HUES48 (cell line): ENCODE measurements at regions not wholly inside any gene's neighbourhood (a gene's known extent, or its start where the extent isn't known, plus 50 kb on each side); places are given as distances from the start of the nearest gene placed in this dataset.
"Not testable (repeated sequence)": the region's sequence is repeated elsewhere in the genome, so short reads cannot be mapped to it uniquely, and the experiment has no call there.

Experiments
- H3K27ac ChIP-seq: one replicate; pipeline ENCODE4 v1.7.0; 2013; ENCODE audit warnings: low read depth, low read length, inconsistent platforms
- H3K27me3 ChIP-seq: 2 replicates; pipeline ENCODE4 v1.6.1; 2013; ENCODE audit warnings: mild to moderate bottlenecking, low read length; ENCODE audit not compliant: control insufficient read depth, insufficient read depth
- H3K36me3 ChIP-seq: 2 replicates; pipeline ENCODE4 v1.6.1; 2013; ENCODE audit warnings: low read length; ENCODE audit not compliant: control insufficient read depth, insufficient read depth
- H3K4me1 ChIP-seq: 2 replicates; pipeline ENCODE4 v1.6.1; 2013; ENCODE audit warnings: mild to moderate bottlenecking, low read length; ENCODE audit not compliant: control insufficient read depth, insufficient read depth
- H3K4me3 ChIP-seq: 2 replicates; pipeline ENCODE4 v1.5.1; 2013; ENCODE audit warnings: mild to moderate bottlenecking, low read depth, low read length
- H3K9ac ChIP-seq: 2 replicates; pipeline ENCODE4 v1.6.1; 2013; ENCODE audit warnings: mild to moderate bottlenecking, low read depth, low read length, moderate library complexity
- H3K9me3 ChIP-seq: 2 replicates; pipeline ENCODE4 v1.6.1; 2013; ENCODE audit warnings: low read length; ENCODE audit not compliant: control insufficient read depth, insufficient read depth

DNA sequence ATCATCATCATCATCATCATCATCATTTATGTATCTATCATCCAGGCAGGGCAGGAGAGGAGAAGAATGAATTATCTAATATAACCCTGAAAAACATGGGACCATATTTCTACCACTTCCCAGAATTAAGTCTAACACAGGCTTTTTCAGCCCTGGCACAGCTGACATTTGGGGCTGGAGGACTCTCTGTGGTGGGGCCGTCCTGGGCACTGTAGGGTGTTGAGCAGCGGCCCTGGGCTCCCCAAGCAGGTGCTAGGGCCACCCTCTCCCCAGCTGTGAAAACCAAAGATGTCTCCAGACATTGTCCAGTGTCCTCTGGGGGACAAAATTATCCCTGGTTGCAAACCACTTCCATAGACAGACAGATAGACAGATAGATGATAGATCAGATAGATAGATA is 288.4 kb downstream of the CRLF2 start:
- no peak overlapping the region for H3K27ac ChIP-seq
- H3K4me1 ChIP-seq: no peaks in the 10 kb centered on the region
- H3K9ac ChIP-seq: no peak overlapping the region
- no peaks in the 10 kb centered on the region for H3K27me3 ChIP-seq
- H3K4me3 ChIP-seq: no peak overlapping the region
- no peaks in the 10 kb centered on the region for H3K9me3 ChIP-seq
- H3K36me3 ChIP-seq: no peaks in the 10 kb centered on the region

DNA sequence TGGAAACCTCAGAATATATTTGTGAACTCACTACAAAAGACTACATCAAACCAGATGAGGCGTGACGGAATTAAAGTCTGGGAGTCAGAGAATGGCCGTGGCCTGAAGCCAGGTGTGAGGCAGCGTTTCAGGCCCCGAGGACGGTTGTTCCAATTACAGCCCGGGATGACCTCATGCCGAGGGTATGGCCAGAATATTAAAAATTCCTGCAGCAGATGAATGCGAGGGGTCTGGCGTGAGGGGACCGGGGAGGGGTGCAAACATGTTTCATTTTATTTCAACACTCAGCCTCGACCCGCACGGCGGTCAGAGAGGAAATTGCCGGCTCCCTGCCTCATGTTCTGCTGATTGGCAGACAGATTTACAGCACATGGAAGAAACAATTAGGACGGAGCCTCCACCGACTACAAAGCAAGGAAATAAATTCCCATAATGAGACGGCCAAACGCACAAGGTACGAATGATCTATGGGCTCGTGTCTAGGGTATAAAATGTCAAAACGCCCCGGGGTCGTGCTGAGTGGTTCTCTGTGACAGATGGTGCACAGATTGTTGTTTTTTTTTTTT is 289.7 kb downstream of the SHOX start:
- Histone ChIP-seq H3K27ac (no peak overlapping the region), H3K4me1 (no peaks in the 10 kb centered on the region), H3K36me3 (no peaks in the 10 kb centered on the region), H3K9me3 (no peaks in the 10 kb centered on the region), H3K27me3 (no peaks in the 10 kb centered on the region), H3K9ac (no peak overlapping the region), H3K4me3 (no peak overlapping the region)

DNA sequence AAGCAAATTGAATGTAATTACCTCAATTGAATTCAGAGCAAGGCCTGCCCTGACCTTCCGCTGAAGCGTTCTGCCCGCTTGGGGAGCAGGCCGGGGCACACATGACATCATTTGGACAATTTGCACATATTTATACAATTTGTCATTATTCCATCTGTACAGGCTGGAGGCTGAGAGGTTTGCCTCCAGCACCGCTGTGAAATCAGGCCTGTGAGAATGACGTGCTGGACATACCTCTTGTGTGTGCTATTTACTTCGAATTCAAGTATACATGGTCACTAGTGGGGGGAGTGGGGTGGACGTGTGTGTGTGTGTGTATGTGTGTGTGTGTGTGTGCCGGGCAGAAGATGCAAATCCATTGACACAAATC is 285.6 kb downstream of the SHOX start:
- Histone ChIP-seq H3K27ac (no peak overlapping the region), H3K9ac (no peak overlapping the region)

DNA sequence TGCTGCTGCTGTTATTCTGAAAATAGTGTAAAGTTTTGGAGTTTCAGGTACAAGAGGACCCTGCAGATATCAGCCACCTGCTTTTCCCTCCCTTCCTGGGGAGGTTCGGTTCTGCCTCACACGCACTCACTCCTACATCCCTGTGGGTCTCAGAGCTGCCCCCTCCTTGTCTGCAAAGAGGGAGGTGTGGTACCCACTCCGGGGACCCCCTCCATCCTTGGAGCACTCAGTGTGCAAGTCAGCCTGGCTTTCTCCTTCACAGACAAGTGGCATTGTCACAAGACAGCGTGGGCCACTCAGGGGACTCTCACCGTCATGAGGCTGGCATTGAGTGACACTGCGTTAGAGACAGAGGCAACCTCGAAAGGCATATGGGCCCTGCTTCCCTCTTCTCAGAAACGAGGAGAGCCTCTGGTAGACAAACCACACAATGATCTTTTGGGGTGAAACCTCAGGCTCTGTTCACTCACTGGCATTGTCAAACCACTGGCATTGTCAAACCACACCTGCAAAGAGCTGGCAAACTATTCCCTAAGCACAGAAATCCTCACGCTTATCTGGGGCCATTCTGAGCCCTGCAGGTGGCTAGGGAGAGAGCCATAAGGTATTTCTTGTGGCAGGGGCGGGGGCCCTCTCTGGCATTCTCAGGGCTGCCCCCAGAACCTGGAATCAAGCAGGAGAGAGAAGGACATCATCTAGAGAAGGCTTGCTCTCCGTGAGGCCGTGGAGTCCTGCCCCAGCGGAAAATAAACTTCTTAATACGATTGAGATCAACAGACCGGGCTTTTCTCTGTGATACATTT is 285.0 kb downstream of the SHOX start:
- Histone ChIP-seq H3K4me3 (no peak overlapping the region), H3K9me3 (no peaks in the 10 kb centered on the region), H3K27me3 (no peaks in the 10 kb centered on the region), H3K4me1 (no peaks in the 10 kb centered on the region), H3K27ac (no peak overlapping the region), H3K9ac (no peak overlapping the region), H3K36me3 (no peaks in the 10 kb centered on the region)

More for the DNA sequence above, 285.6 kb downstream of the SHOX start:
- Histone ChIP-seq H3K4me3 (no peak overlapping the region), H3K36me3 (no peaks in the 10 kb centered on the region), H3K27me3 (no peaks in the 10 kb centered on the region), H3K4me1 (no peaks in the 10 kb centered on the region), H3K9me3 (no peaks in the 10 kb centered on the region)

DNA sequence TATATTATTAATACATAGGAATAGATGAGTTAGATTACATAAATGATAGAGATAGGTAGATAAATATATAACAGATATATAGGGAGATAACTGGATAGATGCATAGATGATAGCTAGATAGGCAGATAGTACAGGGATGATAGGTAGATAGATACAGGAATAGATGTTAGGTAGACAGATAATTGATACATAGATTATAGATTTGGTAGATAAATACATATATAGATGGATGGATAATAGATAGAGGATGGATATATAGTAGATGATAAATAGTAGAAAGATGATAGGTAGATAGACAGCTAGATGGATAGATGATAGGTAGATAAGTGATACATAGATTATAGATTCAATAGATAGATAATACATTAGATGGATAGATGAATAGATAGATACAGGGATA is 283.6 kb downstream of the SHOX start:
- H3K9me3 ChIP-seq: peaks cover under 1% of the 10 kb centered on the region; the same call in 1 of the 2 replicates
- no peak overlapping the region for H3K4me3 ChIP-seq

DNA sequence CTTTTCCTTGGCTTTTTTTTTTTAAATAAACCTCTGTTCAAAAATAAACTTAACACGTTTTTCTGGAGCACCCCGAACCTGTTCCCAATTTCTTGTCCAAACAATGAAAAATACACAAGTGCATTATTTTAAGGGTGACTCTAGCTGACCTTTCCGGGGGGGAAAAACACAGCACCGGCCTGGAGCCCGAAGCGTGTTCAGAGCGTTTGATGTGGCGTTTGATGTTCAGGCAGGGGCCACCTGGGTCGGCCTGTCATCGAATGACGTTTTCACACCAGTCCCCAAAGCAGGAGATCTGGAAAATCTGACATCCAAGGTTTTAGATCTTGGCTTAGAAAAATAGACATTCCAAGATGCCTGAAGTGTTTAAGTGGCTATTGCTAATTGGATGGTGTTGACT is 282.1 kb downstream of the SHOX start:
- no peaks in the 10 kb centered on the region for H3K36me3 ChIP-seq
- no peak overlapping the region for H3K9ac ChIP-seq
- peaks cover 6% of the 10 kb centered on the region; the same call in 1 of the 2 replicates for H3K9me3 ChIP-seq
- H3K27ac ChIP-seq: no peak overlapping the region
- no peaks in the 10 kb centered on the region for H3K27me3 ChIP-seq
- H3K4me3 ChIP-seq: no peak overlapping the region
- H3K4me1 ChIP-seq: no peaks in the 10 kb centered on the region

More for the DNA sequence above, 283.6 kb downstream of the SHOX start:
- H3K4me1 ChIP-seq: no peaks in the 10 kb centered on the region
- H3K9ac ChIP-seq: no peak overlapping the region
- no peak overlapping the region for H3K27ac ChIP-seq
- no peaks in the 10 kb centered on the region for H3K27me3 ChIP-seq
- no peaks in the 10 kb centered on the region for H3K36me3 ChIP-seq

DNA sequence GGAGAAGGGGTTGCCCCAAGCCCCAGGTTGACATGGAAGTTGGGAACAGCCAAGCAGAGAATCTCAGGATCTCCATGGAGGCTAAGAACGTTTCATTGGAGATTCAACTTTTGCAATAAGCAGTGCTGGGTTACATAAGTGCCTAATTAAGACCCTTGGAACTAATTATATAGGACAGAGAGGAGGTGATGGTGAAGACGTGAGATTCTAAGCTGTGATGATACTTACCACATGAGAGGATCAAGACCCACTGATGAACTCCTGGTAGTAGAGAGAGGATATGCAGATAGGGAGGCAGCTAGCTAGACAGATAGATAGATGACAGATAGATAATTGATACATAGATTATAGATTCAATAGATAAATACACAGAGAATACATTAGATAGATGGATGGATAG is 278.5 kb downstream of the SHOX start:
- not testable (repeated sequence) for H3K9ac ChIP-seq, H3K4me1 ChIP-seq, H3K9me3 ChIP-seq, H3K4me3 ChIP-seq, H3K27ac ChIP-seq, H3K27me3 ChIP-seq, H3K36me3 ChIP-seq

DNA sequence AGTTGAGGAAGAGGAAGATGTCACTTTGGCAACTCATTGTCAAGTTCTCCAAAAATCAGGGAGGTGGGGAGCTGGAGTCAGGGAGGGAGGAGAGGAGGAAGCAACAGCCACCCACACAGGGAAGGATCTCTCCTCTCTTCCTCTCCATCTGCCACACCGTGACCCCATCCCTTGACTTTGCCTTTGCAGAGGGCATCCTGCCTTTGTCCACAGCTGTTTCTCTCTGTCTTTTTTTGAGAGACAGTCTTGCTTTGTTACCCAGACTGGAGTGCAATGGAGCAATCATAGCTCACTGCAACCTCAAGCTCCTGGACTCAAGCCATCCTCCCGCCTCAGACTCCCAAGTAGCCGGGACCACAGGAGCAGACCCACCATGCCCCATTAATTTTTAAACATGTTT is 276.0 kb downstream of the SHOX start:
- Histone ChIP-seq H3K4me1 (no peaks in the 10 kb centered on the region), H3K36me3 (no peaks in the 10 kb centered on the region), H3K27me3 (no peaks in the 10 kb centered on the region), H3K9ac (no peak overlapping the region), H3K27ac (no peak overlapping the region), H3K9me3 (peaks cover 7% of the 10 kb centered on the region; the same call in 1 of the 2 replicates), H3K4me3 (no peak overlapping the region)

DNA sequence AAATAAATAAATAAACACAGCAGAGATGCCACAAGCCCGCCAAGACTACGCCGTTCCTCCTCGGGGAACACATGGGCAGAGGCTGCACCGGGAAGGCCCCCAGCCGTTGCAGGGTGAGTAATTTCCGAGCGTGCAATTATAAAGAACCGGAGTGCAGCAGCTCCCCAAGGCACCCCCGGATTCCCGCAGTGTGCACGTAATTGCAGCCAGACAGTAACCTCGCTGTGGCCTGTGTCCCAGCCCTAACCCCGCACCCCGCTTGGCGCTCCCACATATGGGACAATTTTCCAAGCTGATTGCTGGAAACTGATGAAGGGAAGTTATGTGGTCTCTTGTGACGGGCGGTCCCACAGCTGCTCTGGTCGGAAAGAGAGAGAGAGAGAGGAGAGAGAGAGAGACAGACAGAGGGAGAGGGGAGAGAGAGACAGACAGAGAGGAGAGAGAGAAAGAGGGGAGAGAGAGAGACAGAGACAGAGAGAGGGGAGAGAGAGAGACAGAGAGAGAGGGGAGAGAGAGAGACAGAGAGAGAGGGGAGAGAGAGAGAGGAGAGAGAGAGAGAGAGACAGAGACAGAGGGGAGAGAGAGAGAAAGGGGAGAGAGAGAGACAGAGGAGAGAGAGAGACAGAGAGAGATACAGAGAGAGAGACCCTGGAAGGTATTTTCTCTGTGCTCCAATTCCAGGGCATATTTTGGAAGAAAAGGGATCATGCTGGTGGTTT is 275.4 kb downstream of the SHOX start:
- Histone ChIP-seq H3K36me3 (no peaks in the 10 kb centered on the region), H3K9ac (no peak overlapping the region), H3K4me1 (no peaks in the 10 kb centered on the region), H3K27me3 (no peaks in the 10 kb centered on the region), H3K9me3 (peaks cover 9% of the 10 kb centered on the region; the same call in 1 of the 2 replicates), H3K4me3 (no peak overlapping the region), H3K27ac (no peak overlapping the region)

DNA sequence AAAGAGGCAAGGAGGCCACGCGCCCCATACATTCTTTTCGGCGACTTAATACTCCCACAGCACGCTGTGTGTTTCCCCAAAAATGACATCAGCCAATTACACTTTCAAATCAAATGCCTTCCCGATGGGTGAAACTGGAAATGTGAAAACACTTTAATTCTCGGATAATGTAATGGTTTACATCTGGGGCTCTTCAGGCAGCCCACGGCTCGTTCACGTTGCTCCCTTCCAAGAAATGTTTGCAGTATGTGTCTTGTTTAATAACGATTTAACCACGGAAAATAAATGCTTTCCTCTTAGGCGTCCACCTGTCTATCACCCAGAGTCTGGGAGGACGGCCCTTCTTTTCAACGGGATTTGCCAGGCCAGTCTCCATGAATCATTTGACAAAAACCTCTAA is 272.5 kb downstream of the SHOX start:
- H3K4me1 ChIP-seq: no peaks in the 10 kb centered on the region
- H3K4me3 ChIP-seq: no peak overlapping the region
- no peaks in the 10 kb centered on the region for H3K27me3 ChIP-seq
- no peak overlapping the region for H3K27ac ChIP-seq
- H3K9me3 ChIP-seq: peaks cover 6% of the 10 kb centered on the region; the same call in 1 of the 2 replicates
- no peaks in the 10 kb centered on the region for H3K36me3 ChIP-seq
- no peak overlapping the region for H3K9ac ChIP-seq

DNA sequence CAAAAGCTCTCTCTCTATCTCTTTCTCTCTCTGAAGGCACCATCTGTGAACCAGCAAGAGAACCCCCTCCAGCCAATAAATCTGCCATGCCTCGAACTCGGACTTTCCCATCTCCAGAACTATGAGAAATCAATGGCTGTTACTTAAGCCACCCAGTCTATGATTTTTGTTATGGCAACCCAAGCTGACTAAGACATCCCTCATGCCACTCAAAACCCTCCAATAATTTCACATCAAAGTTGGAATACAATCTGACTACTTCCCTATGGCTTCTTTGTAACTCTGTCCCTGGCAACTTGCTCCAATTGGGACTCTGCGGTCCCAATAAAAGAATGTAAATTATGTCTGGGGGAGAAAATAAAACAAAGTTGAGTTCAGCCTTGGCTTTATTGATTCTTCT is 265.7 kb downstream of the SHOX start:
- Histone ChIP-seq H3K9ac (no peak overlapping the region), H3K36me3 (no peaks in the 10 kb centered on the region), H3K4me3 (no peak overlapping the region), H3K4me1 (no peaks in the 10 kb centered on the region), H3K27ac (no peak overlapping the region), H3K27me3 (no peaks in the 10 kb centered on the region), H3K9me3 (peaks cover 15% of the 10 kb centered on the region)
